Activated CD4-positive, alpha-beta memory T cell treated with anti-CD3 and anti-CD28 coated beads, Interleukin-2, amount 10 ng/mL, durations not matched to agents 7 days and 5 days (primary cell): ENCODE measurements at regions not wholly inside any gene's neighbourhood (a gene's known extent, or its start where the extent isn't known, plus 50 kb on each side); places are given as distances from the start of the nearest gene placed in this dataset.
"Not testable (repeated sequence)": the region's sequence is repeated elsewhere in the genome, so short reads cannot be mapped to it uniquely, and the experiment has no call there.

ENCODE experiments used
- CTCF ChIA-PET: fragments of 350-600 bp; sonication (Branson Sonifier 250); formaldehyde crosslinking; loops from one replicate; lab custom pipeline; 2021; ENCODE audit warnings: antibody characterized with exemption, inconsistent platforms; lab: Charles Lee
- POLR2A ChIA-PET: fragments of 350-600 bp; sonication (Branson Sonifier 250); formaldehyde crosslinking; loops from one replicate; lab custom pipeline; 2021; ENCODE audit warnings: antibody characterized with exemption; lab: Charles Lee
- DNase-seq: peaks from one replicate; pipeline ENCODE4 v3.0.0-alpha.2; 2020
- H3K27ac Mint-ChIP-seq: one replicate; pipeline ENCODE4 v1.8.0; 2021; ENCODE audit warnings: mild to moderate bottlenecking, mixed read lengths
- H3K27me3 Mint-ChIP-seq: one replicate; pipeline ENCODE4 v1.8.0; 2021; ENCODE audit warnings: mixed read lengths
- H3K36me3 Mint-ChIP-seq: one replicate; pipeline ENCODE4 v1.8.0; 2021; ENCODE audit warnings: low read depth, mixed read lengths
- H3K4me1 Mint-ChIP-seq: one replicate; pipeline ENCODE4 v1.8.0; 2021; ENCODE audit warnings: mixed read lengths
- H3K4me3 Mint-ChIP-seq: one replicate; pipeline ENCODE4 v1.8.0; 2021; ENCODE audit warnings: mild to moderate bottlenecking, mixed read lengths
- H3K9me3 Mint-ChIP-seq: one replicate; pipeline ENCODE4 v1.8.0; 2021; ENCODE audit warnings: mixed read lengths

- H3K27me3 Mint-ChIP-seq, H3K9me3 Mint-ChIP-seq, POLR2A ChIA-PET, H3K4me3 Mint-ChIP-seq, DNase-seq, H3K36me3 Mint-ChIP-seq, H3K4me1 Mint-ChIP-seq, H3K27ac Mint-ChIP-seq, CTCF ChIA-PET: not testable (repeated sequence)
Measured at GRCh38 chr4:72929596-72930274, 139.8 kb downstream of the COX18 start.

GRCh38 chr4:72924814-72925213, 144.7 kb downstream of the COX18 start:
- no peaks in the 10 kb centered on the region for H3K9me3 Mint-ChIP-seq
- CTCF ChIA-PET, result no interaction called here
- no peak overlapping the region for H3K4me3 Mint-ChIP-seq
- peaks cover 3% of the 10 kb centered on the region for H3K27me3 Mint-ChIP-seq
- H3K36me3 Mint-ChIP-seq, result no peaks in the 10 kb centered on the region
- POLR2A ChIA-PET, result no interaction called here
- no peak for DNase-seq
- H3K27ac Mint-ChIP-seq, result no peak overlapping the region
- no peaks in the 10 kb centered on the region for H3K4me1 Mint-ChIP-seq

- no peak for DNase-seq
- no peaks in the 10 kb centered on the region for H3K4me1 Mint-ChIP-seq
- no peaks in the 10 kb centered on the region for H3K9me3 Mint-ChIP-seq
- POLR2A ChIA-PET, result no interaction called here
- H3K4me3 Mint-ChIP-seq, result no peak overlapping the region
- H3K27ac Mint-ChIP-seq, result no peak overlapping the region
- no peaks in the 10 kb centered on the region for H3K36me3 Mint-ChIP-seq
- CTCF ChIA-PET, result no interaction called here
- peaks cover 5% of the 10 kb centered on the region for H3K27me3 Mint-ChIP-seq
Measured at GRCh38 chr4:72919937-72920336, 149.6 kb downstream of the COX18 start.

GRCh38 chr4:72919464-72919863, 150.1 kb downstream of the COX18 start:
- no peaks in the 10 kb centered on the region for H3K36me3 Mint-ChIP-seq
- no peaks in the 10 kb centered on the region for H3K4me1 Mint-ChIP-seq
- no peaks in the 10 kb centered on the region for H3K9me3 Mint-ChIP-seq
- DNase-seq, result no peak
- POLR2A ChIA-PET, result no interaction called here
- CTCF ChIA-PET, result no interaction called here
- H3K27me3 Mint-ChIP-seq, result peaks cover 5% of the 10 kb centered on the region
- no peak overlapping the region for H3K4me3 Mint-ChIP-seq
- H3K27ac Mint-ChIP-seq, result no peak overlapping the region

GRCh38 chr4:72918362-72918761, 151.2 kb downstream of the COX18 start:
- no peak for DNase-seq
- Mint-ChIP-seq H3K4me1 (no peaks in the 10 kb centered on the region), H3K36me3 (no peaks in the 10 kb centered on the region), H3K27me3 (peaks cover 5% of the 10 kb centered on the region), H3K27ac (no peak overlapping the region), H3K9me3 (no peaks in the 10 kb centered on the region), H3K4me3 (no peak overlapping the region)
- ChIA-PET POLR2A (no interaction called here), CTCF (no interaction called here)

GRCh38 chr4:72911316-72911715, 158.2 kb downstream of the COX18 start:
- Mint-ChIP-seq H3K4me1 (no peaks in the 10 kb centered on the region), H3K36me3 (no peaks in the 10 kb centered on the region), H3K27ac (no peak overlapping the region), H3K27me3 (peaks cover 9% of the 10 kb centered on the region), H3K9me3 (no peaks in the 10 kb centered on the region), H3K4me3 (no peak overlapping the region)
- DNase-seq, result no peak
- ChIA-PET CTCF (interaction anchor here (0.6 kb wide), 1 partner anchor 69 kb away, joined by 4 read pairs; no protein-coding TSS in a partner anchor), POLR2A (no interaction called here)

- no peaks in the 10 kb centered on the region for H3K9me3 Mint-ChIP-seq
- H3K27ac Mint-ChIP-seq, result no peak overlapping the region
- CTCF ChIA-PET, result no interaction called here
- POLR2A ChIA-PET, result no interaction called here
- H3K4me1 Mint-ChIP-seq, result no peaks in the 10 kb centered on the region
- H3K36me3 Mint-ChIP-seq, result no peaks in the 10 kb centered on the region
- H3K4me3 Mint-ChIP-seq, result no peak overlapping the region
- H3K27me3 Mint-ChIP-seq, result peaks cover 7% of the 10 kb centered on the region
- DNase-seq, result no peak
Measured at GRCh38 chr4:72909461-72909860, 160.1 kb downstream of the COX18 start.

- Mint-ChIP-seq H3K4me3 (no peak overlapping the region), H3K27me3 (no peaks in the 10 kb centered on the region), H3K36me3 (no peaks in the 10 kb centered on the region), H3K9me3 (no peaks in the 10 kb centered on the region), H3K27ac (no peak overlapping the region), H3K4me1 (no peaks in the 10 kb centered on the region)
- ChIA-PET CTCF (no interaction called here), POLR2A (no interaction called here)
- no peak for DNase-seq
Measured at GRCh38 chr4:72902354-72902753, 167.2 kb downstream of the COX18 start.

- H3K4me3 Mint-ChIP-seq, result no peak overlapping the region
- POLR2A ChIA-PET, result no interaction called here
- DNase-seq, result no peak
- H3K36me3 Mint-ChIP-seq, result no peaks in the 10 kb centered on the region
- H3K4me1 Mint-ChIP-seq, result no peaks in the 10 kb centered on the region
- CTCF ChIA-PET, result no interaction called here
- H3K27me3 Mint-ChIP-seq, result no peaks in the 10 kb centered on the region
- H3K27ac Mint-ChIP-seq, result no peak overlapping the region
- H3K9me3 Mint-ChIP-seq, result no peaks in the 10 kb centered on the region
Measured at GRCh38 chr4:72901553-72901952, 168.0 kb downstream of the COX18 start.

GRCh38 chr4:72900952-72901351, 168.6 kb downstream of the COX18 start:
- CTCF ChIA-PET, result no interaction called here
- no peak overlapping the region for H3K4me3 Mint-ChIP-seq
- DNase-seq, result no peak
- H3K4me1 Mint-ChIP-seq, result no peaks in the 10 kb centered on the region
- no peak overlapping the region for H3K27ac Mint-ChIP-seq
- H3K9me3 Mint-ChIP-seq, result no peaks in the 10 kb centered on the region
- H3K27me3 Mint-ChIP-seq, result no peaks in the 10 kb centered on the region
- no peaks in the 10 kb centered on the region for H3K36me3 Mint-ChIP-seq
- POLR2A ChIA-PET, result no interaction called here

GRCh38 chr4:72899621-72900020, 169.9 kb downstream of the COX18 start:
- no peak for DNase-seq
- Mint-ChIP-seq H3K36me3 (no peaks in the 10 kb centered on the region), H3K9me3 (no peaks in the 10 kb centered on the region), H3K4me3 (no peak overlapping the region), H3K27me3 (no peaks in the 10 kb centered on the region), H3K4me1 (no peaks in the 10 kb centered on the region), H3K27ac (no peak overlapping the region)
- CTCF ChIA-PET, result interaction anchor here (1.0 kb wide), 1 partner anchor 11 kb away, joined by 3 read pairs; no protein-coding TSS in a partner anchor
- POLR2A ChIA-PET, result no interaction called here

GRCh38 chr4:72899214-72899613, 170.3 kb downstream of the COX18 start:
- Mint-ChIP-seq H3K9me3 (no peaks in the 10 kb centered on the region), H3K4me1 (no peaks in the 10 kb centered on the region), H3K36me3 (no peaks in the 10 kb centered on the region), H3K27me3 (no peaks in the 10 kb centered on the region), H3K4me3 (no peak overlapping the region), H3K27ac (no peak overlapping the region)
- DNase-seq, result no peak
- ChIA-PET POLR2A (no interaction called here), CTCF (interaction anchor here (1.0 kb wide), 1 partner anchor 10 kb away, joined by 3 read pairs; no protein-coding TSS in a partner anchor)

GRCh38 chr4:72896515-72896914, 173.0 kb downstream of the COX18 start:
- CTCF ChIA-PET, result no interaction called here
- DNase-seq, result no peak
- H3K27ac Mint-ChIP-seq, result no peak overlapping the region
- H3K9me3 Mint-ChIP-seq, result no peaks in the 10 kb centered on the region
- H3K4me1 Mint-ChIP-seq, result no peaks in the 10 kb centered on the region
- H3K27me3 Mint-ChIP-seq, result peaks cover 8% of the 10 kb centered on the region
- H3K36me3 Mint-ChIP-seq, result no peaks in the 10 kb centered on the region
- POLR2A ChIA-PET, result no interaction called here
- no peak overlapping the region for H3K4me3 Mint-ChIP-seq

- peaks cover 8% of the 10 kb centered on the region for H3K27me3 Mint-ChIP-seq
- no peak overlapping the region for H3K4me3 Mint-ChIP-seq
- H3K27ac Mint-ChIP-seq, result no peak overlapping the region
- ChIA-PET POLR2A (no interaction called here), CTCF (no interaction called here)
- DNase-seq, result no peak
- H3K9me3 Mint-ChIP-seq, result no peaks in the 10 kb centered on the region
- no peaks in the 10 kb centered on the region for H3K4me1 Mint-ChIP-seq
- no peaks in the 10 kb centered on the region for H3K36me3 Mint-ChIP-seq
Measured at GRCh38 chr4:72895408-72895807, 174.1 kb downstream of the COX18 start.
